ENCODE measurements at regions not wholly inside any gene's neighbourhood (a gene's known extent, or its start where the extent isn't known, plus 50 kb on each side); places are given as distances from the start of the nearest gene placed in this dataset.

GRCh38 chr6:86832686-86833085 is 104.6 kb upstream of the HTR1E start:
- no peak overlapping the region for H3K4me3 ChIP-seq (IDR thresholded peaks at IDR 0.05; ENCODE audit: insufficient read depth, low read depth, low read length)
- no peak overlapping the region for H2AFZ ChIP-seq (ENCODE audit: low read depth)
- no peaks in the 10 kb centered on the region for H4K20me1 ChIP-seq (ENCODE audit: insufficient read depth)
- no peak overlapping the region for H3K4me2 ChIP-seq
- H3K27me3 ChIP-seq (ENCODE audit: insufficient read depth, low read depth), result no peaks in the 10 kb centered on the region
- no peaks in the 10 kb centered on the region for H3K79me2 ChIP-seq (ENCODE audit: insufficient read depth, low read depth)
- no peaks in the 10 kb centered on the region for H3K36me3 ChIP-seq (ENCODE audit: insufficient read depth)
- no peak for TF ChIP-seq CTCF (conservative IDR thresholded peaks at IDR 0.05; ENCODE audit: low read depth, low read length)
- H3K4me1 ChIP-seq (ENCODE audit: low read depth, poor library complexity, severe bottlenecking), result no peaks in the 10 kb centered on the region
- H3K9ac ChIP-seq, result no peak overlapping the region
- no peak overlapping the region for H3K27ac ChIP-seq

GRCh38 chr6:86825436-86825835 is 111.9 kb upstream of the HTR1E start:
- no peak for TF ChIP-seq CTCF (conservative IDR thresholded peaks at IDR 0.05; ENCODE audit: low read depth, low read length)
- H2AFZ ChIP-seq (ENCODE audit: low read depth), result no peak overlapping the region

GRCh38 chr6:86822747-86823146 is 114.6 kb upstream of the HTR1E start:
- TF ChIP-seq CTCF (conservative IDR thresholded peaks at IDR 0.05; ENCODE audit: low read depth, low read length), result no peak
- Histone ChIP-seq H3K4me3 (IDR thresholded peaks at IDR 0.05; ENCODE audit: insufficient read depth, low read depth, low read length) (no peak overlapping the region), H3K79me2 (ENCODE audit: insufficient read depth, low read depth) (no peaks in the 10 kb centered on the region), H3K4me2 (no peak overlapping the region), H3K9ac (no peak overlapping the region), H2AFZ (ENCODE audit: low read depth) (no peak overlapping the region), H4K20me1 (ENCODE audit: insufficient read depth) (no peaks in the 10 kb centered on the region), H3K36me3 (ENCODE audit: insufficient read depth) (no peaks in the 10 kb centered on the region), H3K27me3 (ENCODE audit: insufficient read depth, low read depth) (no peaks in the 10 kb centered on the region), H3K27ac (no peak overlapping the region), H3K4me1 (ENCODE audit: low read depth, poor library complexity, severe bottlenecking) (no peaks in the 10 kb centered on the region)

More at GRCh38 chr6:86825436-86825835, 111.9 kb upstream of the HTR1E start:
- Histone ChIP-seq H3K4me3 (IDR thresholded peaks at IDR 0.05; ENCODE audit: insufficient read depth, low read depth, low read length) (no peak overlapping the region), H3K27ac (no peak overlapping the region), H3K4me2 (no peak overlapping the region), H3K9ac (no peak overlapping the region), H3K27me3 (ENCODE audit: insufficient read depth, low read depth) (no peaks in the 10 kb centered on the region), H3K4me1 (ENCODE audit: low read depth, poor library complexity, severe bottlenecking) (no peaks in the 10 kb centered on the region), H3K79me2 (ENCODE audit: insufficient read depth, low read depth) (no peaks in the 10 kb centered on the region), H3K36me3 (ENCODE audit: insufficient read depth) (no peaks in the 10 kb centered on the region), H4K20me1 (ENCODE audit: insufficient read depth) (no peaks in the 10 kb centered on the region)

- Histone ChIP-seq H3K4me3 (IDR thresholded peaks at IDR 0.05; ENCODE audit: insufficient read depth, low read depth, low read length) (no peak overlapping the region), H3K27me3 (ENCODE audit: insufficient read depth, low read depth) (no peaks in the 10 kb centered on the region), H4K20me1 (ENCODE audit: insufficient read depth) (no peaks in the 10 kb centered on the region), H3K36me3 (ENCODE audit: insufficient read depth) (no peaks in the 10 kb centered on the region), H3K4me1 (ENCODE audit: low read depth, poor library complexity, severe bottlenecking) (no peaks in the 10 kb centered on the region), H3K4me2 (no peak overlapping the region), H3K27ac (no peak overlapping the region), H2AFZ (ENCODE audit: low read depth) (no peak overlapping the region), H3K79me2 (ENCODE audit: insufficient read depth, low read depth) (no peaks in the 10 kb centered on the region), H3K9ac (no peak overlapping the region)
- no peak for TF ChIP-seq CTCF (conservative IDR thresholded peaks at IDR 0.05; ENCODE audit: low read depth, low read length)
These were observed 116.6 kb upstream of the HTR1E start for GRCh38 chr6:86820750-86821149.

Measured in KMS-11 (cell line).